Retina (tissue), 1 donor: ENCODE measurements at regions not wholly inside any gene's neighbourhood (a gene's known extent, or its start where the extent isn't known, plus 50 kb on each side); places are given as distances from the start of the nearest gene placed in this dataset.

Experiments
- DNase-seq: peaks from one replicate; pipeline ENCODE4 v3.0.0-alpha.2; 2016

GRCh38 chr22:27378311-27378800 lies 423.2 kb downstream of the MN1 start:
- DNase-seq, result peak; percentile 69

- DNase-seq, result no peak
These were observed 422.6 kb downstream of the MN1 start for GRCh38 chr22:27378995-27379394.

GRCh38 chr22:27380855-27381254 lies 420.7 kb downstream of the MN1 start:
- DNase-seq, result peak; percentile 19

- peak; percentile 16 for DNase-seq
These were observed 420.0 kb downstream of the MN1 start for GRCh38 chr22:27381552-27381951.

- DNase-seq, result no peak
These were observed 419.4 kb downstream of the MN1 start for GRCh38 chr22:27381960-27382742.

- DNase-seq, result peak; percentile 69
These were observed 418.6 kb downstream of the MN1 start for GRCh38 chr22:27382947-27383346.

GRCh38 chr22:27383896-27384295 lies 417.7 kb downstream of the MN1 start:
- DNase-seq, result no peak

GRCh38 chr22:27385261-27385998 lies 416.1 kb downstream of the MN1 start:
- no peak for DNase-seq

- no peak for DNase-seq
These were observed 415.4 kb downstream of the MN1 start for GRCh38 chr22:27386186-27386585.

GRCh38 chr22:27387561-27387960 lies 414.0 kb downstream of the MN1 start:
- no peak for DNase-seq

- no peak for DNase-seq
These were observed 413.4 kb downstream of the MN1 start for GRCh38 chr22:27388090-27388600.

- no peak for DNase-seq
These were observed 411.9 kb downstream of the MN1 start for GRCh38 chr22:27389727-27390075.

GRCh38 chr22:27391092-27391770 lies 410.3 kb downstream of the MN1 start:
- no peak for DNase-seq

- DNase-seq, result no peak
These were observed 408.2 kb downstream of the MN1 start for GRCh38 chr22:27393371-27393770.

- DNase-seq, result no peak
These were observed 406.7 kb downstream of the MN1 start for GRCh38 chr22:27394806-27395404.

GRCh38 chr22:27397036-27397953 lies 404.3 kb downstream of the MN1 start:
- no peak for DNase-seq

- DNase-seq, result no peak
These were observed 403.6 kb downstream of the MN1 start for GRCh38 chr22:27397954-27398342.

GRCh38 chr22:27399161-27399560 lies 402.4 kb downstream of the MN1 start:
- no peak for DNase-seq

GRCh38 chr22:27400811-27401210 lies 400.7 kb downstream of the MN1 start:
- DNase-seq, result no peak

GRCh38 chr22:27401321-27401720 lies 400.2 kb downstream of the MN1 start:
- DNase-seq, result no peak

- no peak for DNase-seq
These were observed 397.1 kb downstream of the MN1 start for GRCh38 chr22:27404441-27404840.
